Adrenal gland (tissue), 5 donors: ENCODE measurements at regions not wholly inside any gene's neighbourhood (a gene's known extent, or its start where the extent isn't known, plus 50 kb on each side); places are given as distances from the start of the nearest gene placed in this dataset.

Experiments used
- CTCF ChIP-seq, 6 experiments: fragments of 450-650 bp in 4 of 6; fragments of 200-600 bp in 2 of 6; sonication (generic) in 1 of 6; IDR thresholded peaks; 1 replicate in 5 of 6; 2 replicates in 1 of 6; pipeline versions ENCODE4 v1.5.1 to v1.8.0; 2016 to 2021; ENCODE audit warnings: antibody characterized with exemption in 6 of 6, mild to moderate bottlenecking in 2 of 6, moderate library complexity in 1 of 6
- POLR2A ChIP-seq, 2 donors: fragments of 450-650 bp; IDR thresholded peaks; one replicate each; pipeline ENCODE4 v1.6.1; 2017; ENCODE audit warnings: antibody characterized with exemption in 2 of 2, mild to moderate bottlenecking in 2 of 2, moderate library complexity in 1 of 2
- donor health status: DM: no; HTN: no; CAD: no.

DNA sequence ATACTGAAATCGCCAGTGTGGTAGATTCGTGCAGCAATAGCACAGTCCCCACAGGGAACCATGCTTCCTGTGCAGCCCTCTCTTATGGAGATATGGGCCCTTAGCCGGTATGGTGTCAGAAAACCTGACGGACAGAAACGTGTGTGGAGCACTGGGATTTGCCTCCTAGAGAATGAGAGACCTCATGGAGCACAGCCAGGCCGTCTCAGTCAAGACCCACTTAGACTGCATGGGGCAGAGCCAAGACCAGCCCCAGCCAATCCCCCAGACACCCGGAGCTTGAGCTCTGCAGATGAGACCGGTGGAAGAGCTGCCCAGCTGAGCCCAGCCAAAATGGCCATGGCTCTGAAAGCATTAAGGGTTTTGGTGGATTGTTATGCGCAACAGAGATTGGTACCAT lies 163.7 kb downstream of the DLL1 start:
- TF ChIP-seq CTCF (IDR thresholded peaks at IDR 0.05), result no peak
- no peak for TF ChIP-seq POLR2A (IDR thresholded peaks at IDR 0.05)
